ENCODE measurements at regions not wholly inside any gene's neighbourhood (a gene's known extent, or its start where the extent isn't known, plus 50 kb on each side); places are given as distances from the start of the nearest gene placed in this dataset.

DNA sequence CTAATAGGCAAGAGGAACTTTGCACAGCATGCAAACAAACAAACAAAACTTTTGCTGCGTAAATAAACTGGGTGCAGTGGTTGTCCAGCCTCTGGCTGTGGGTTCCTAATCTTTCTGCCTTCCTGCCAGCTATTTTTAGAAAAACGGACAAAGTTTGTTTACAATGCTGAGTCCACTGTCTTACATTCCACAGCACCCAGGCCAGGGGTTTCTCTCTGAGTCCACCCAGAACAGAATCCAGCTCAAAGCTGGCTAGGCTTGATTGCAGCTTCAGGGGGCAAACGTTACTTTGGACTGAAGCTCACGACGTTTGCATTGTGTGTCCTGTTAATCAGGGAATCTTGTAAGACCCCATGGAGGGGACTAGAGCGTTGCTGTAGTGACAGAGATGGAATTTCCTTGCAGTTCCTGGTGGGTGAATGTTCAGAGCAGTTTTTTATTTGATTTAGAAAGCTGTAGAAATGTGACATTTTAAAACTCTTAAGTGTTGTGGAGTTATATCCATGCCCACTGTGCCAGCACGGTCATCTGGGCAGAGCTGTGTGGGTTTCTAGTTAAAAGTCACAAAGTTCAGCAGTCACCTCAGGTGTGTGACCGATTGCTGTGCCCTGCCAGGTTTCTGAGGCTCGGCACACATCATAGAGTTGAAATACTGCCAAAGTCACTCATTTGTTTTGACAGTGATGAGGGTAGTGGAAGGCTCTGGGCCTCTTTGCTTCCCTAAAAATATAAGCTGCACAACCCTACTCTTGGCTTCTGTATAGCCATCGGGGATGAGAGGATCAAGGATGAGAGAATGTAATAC lies 247.0 kb downstream of the STK31 start:
- no peaks in the 10 kb centered on the region for H3K4me1 ChIP-seq (ENCODE audit: insufficient read depth, low read length)
- H3K4me2 ChIP-seq (ENCODE audit: insufficient read depth, low read length): no peak overlapping the region
- no peaks in the 10 kb centered on the region for H3K79me2 ChIP-seq (ENCODE audit: insufficient read depth, low read length)
- H3K27ac ChIP-seq (ENCODE audit: low read length): no peak overlapping the region
- no peak overlapping the region for H3K9ac ChIP-seq (ENCODE audit: low read depth, low read length)
- TF ChIP-seq CTCF (IDR thresholded peaks at IDR 0.05; ENCODE audit: borderline replicate concordance, extremely low read depth, low read length, poor library complexity, severe bottlenecking) (no peak), EZH2 (IDR thresholded peaks at IDR 0.05; ENCODE audit: borderline replicate concordance, low read depth, low read length, severe bottlenecking) (no peak)
- DNase-seq (no peak), ATAC-seq (ENCODE audit: insufficient read depth, low read depth) (no peak)
- no peaks in the 10 kb centered on the region for H3K36me3 ChIP-seq (ENCODE audit: insufficient read depth, low read length)
- H3K9me3 ChIP-seq (ENCODE audit: insufficient read depth, low read length, severe bottlenecking): no peaks in the 10 kb centered on the region
- peaks cover 2% of the 10 kb centered on the region; the same call in 1 of the 2 replicates for H4K20me1 ChIP-seq (ENCODE audit: insufficient read depth, low read length)
- H3K27me3 ChIP-seq (ENCODE audit: insufficient read depth, low read length, poor library complexity): no peaks in the 10 kb centered on the region
- no peak overlapping the region for H3K4me3 ChIP-seq (ENCODE audit: low read depth in 1 of 2, low read length in 2 of 2)
- no peak overlapping the region for H2AFZ ChIP-seq (ENCODE audit: low read depth, low read length)

DNA sequence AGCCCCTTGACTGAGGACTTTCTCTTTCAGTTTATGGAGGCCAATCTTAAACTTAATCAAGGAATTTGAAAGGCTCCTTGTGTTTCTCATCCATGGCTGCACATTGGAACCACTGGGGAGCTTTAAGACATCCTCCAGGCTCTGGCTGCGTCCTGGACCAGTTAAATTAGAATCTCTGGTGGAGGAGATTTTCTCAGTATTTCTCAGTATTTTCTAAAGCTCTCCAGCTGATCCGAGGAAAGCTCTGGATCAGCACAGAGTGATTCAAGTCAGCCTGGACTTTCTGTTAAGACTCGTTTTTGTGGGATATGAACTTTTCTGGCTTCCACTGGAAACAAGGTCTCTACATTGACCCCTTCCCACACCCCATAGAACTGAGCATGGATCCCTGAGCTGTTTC lies 249.8 kb downstream of the STK31 start:
- no peak overlapping the region for H3K27ac ChIP-seq (ENCODE audit: low read length)
- H2AFZ ChIP-seq (ENCODE audit: low read depth, low read length): no peak overlapping the region
- no peaks in the 10 kb centered on the region for H3K27me3 ChIP-seq (ENCODE audit: insufficient read depth, low read length, poor library complexity)
- H4K20me1 ChIP-seq (ENCODE audit: insufficient read depth, low read length): peaks cover 2% of the 10 kb centered on the region; the same call in 1 of the 2 replicates
- H3K4me1 ChIP-seq (ENCODE audit: insufficient read depth, low read length): no peaks in the 10 kb centered on the region
- H3K36me3 ChIP-seq (ENCODE audit: insufficient read depth, low read length): no peaks in the 10 kb centered on the region
- H3K9ac ChIP-seq (ENCODE audit: low read depth, low read length): no peak overlapping the region
- ATAC-seq (ENCODE audit: insufficient read depth, low read depth) (no peak), DNase-seq (no peak)
- no peak for TF ChIP-seq EZH2 (IDR thresholded peaks at IDR 0.05; ENCODE audit: borderline replicate concordance, low read depth, low read length, severe bottlenecking)
- no peak for TF ChIP-seq CTCF (IDR thresholded peaks at IDR 0.05; ENCODE audit: borderline replicate concordance, extremely low read depth, low read length, poor library complexity, severe bottlenecking)
- H3K9me3 ChIP-seq (ENCODE audit: insufficient read depth, low read length, severe bottlenecking): no peaks in the 10 kb centered on the region
- no peaks in the 10 kb centered on the region for H3K79me2 ChIP-seq (ENCODE audit: insufficient read depth, low read length)
- H3K4me3 ChIP-seq (ENCODE audit: low read depth in 1 of 2, low read length in 2 of 2): no peak overlapping the region
- H3K4me2 ChIP-seq (ENCODE audit: insufficient read depth, low read length): no peak overlapping the region

GRCh38 chr7:23960361-23960760 lies 250.3 kb downstream of the STK31 start:
- no peaks in the 10 kb centered on the region for H3K36me3 ChIP-seq (ENCODE audit: insufficient read depth, low read length)
- H3K9me3 ChIP-seq (ENCODE audit: insufficient read depth, low read length, severe bottlenecking): no peaks in the 10 kb centered on the region
- H3K27me3 ChIP-seq (ENCODE audit: insufficient read depth, low read length, poor library complexity): no peaks in the 10 kb centered on the region
- no peak overlapping the region for H2AFZ ChIP-seq (ENCODE audit: low read depth, low read length)
- TF ChIP-seq EZH2 (IDR thresholded peaks at IDR 0.05; ENCODE audit: borderline replicate concordance, low read depth, low read length, severe bottlenecking): no peak
- TF ChIP-seq CTCF (IDR thresholded peaks at IDR 0.05; ENCODE audit: borderline replicate concordance, extremely low read depth, low read length, poor library complexity, severe bottlenecking): no peak
- ATAC-seq (ENCODE audit: insufficient read depth, low read depth) (no peak), DNase-seq (no peak)
- no peak overlapping the region for H3K4me2 ChIP-seq (ENCODE audit: insufficient read depth, low read length)
- no peaks in the 10 kb centered on the region for H3K4me1 ChIP-seq (ENCODE audit: insufficient read depth, low read length)
- no peaks in the 10 kb centered on the region for H3K79me2 ChIP-seq (ENCODE audit: insufficient read depth, low read length)
- no peak overlapping the region for H3K9ac ChIP-seq (ENCODE audit: low read depth, low read length)
- H3K4me3 ChIP-seq (ENCODE audit: low read depth in 1 of 2, low read length in 2 of 2): no peak overlapping the region
- H3K27ac ChIP-seq (ENCODE audit: low read length): no peak overlapping the region
- peaks cover 2% of the 10 kb centered on the region; the same call in 1 of the 2 replicates for H4K20me1 ChIP-seq (ENCODE audit: insufficient read depth, low read length)

Data from DND-41 (cell line).